COR-L47 (cell line): ENCODE measurements at regions not wholly inside any gene's neighbourhood (a gene's known extent, or its start where the extent isn't known, plus 50 kb on each side); places are given as distances from the start of the nearest gene placed in this dataset.

ENCODE experiments used
- DNase-seq: peaks from one replicate; lab custom pipeline; 2025; lab: John Stamatoyannopoulos, UW

GRCh38 chr4:123573866-123574508 is 177.4 kb downstream of the SPRY1 start:
- no peak for DNase-seq

- DNase-seq = no peak
Observed at GRCh38 chr4:123575291-123575690, 178.7 kb downstream of the SPRY1 start.

- no peak for DNase-seq
Observed at GRCh38 chr4:123577225-123577906, 180.8 kb downstream of the SPRY1 start.

GRCh38 chr4:123578276-123579029 is 181.9 kb downstream of the SPRY1 start:
- DNase-seq = no peak

GRCh38 chr4:123579961-123580360 is 183.4 kb downstream of the SPRY1 start:
- DNase-seq = no peak

GRCh38 chr4:123580981-123581664 is 184.5 kb downstream of the SPRY1 start:
- no peak for DNase-seq

- DNase-seq = no peak
Observed at GRCh38 chr4:123581802-123582201, 185.2 kb downstream of the SPRY1 start.

GRCh38 chr4:123583043-123583442 is 186.4 kb downstream of the SPRY1 start:
- DNase-seq = no peak

GRCh38 chr4:123585111-123585510 is 188.5 kb downstream of the SPRY1 start:
- DNase-seq = no peak

- peak; percentile 90 for DNase-seq
Observed at GRCh38 chr4:123587983-123588494, 191.4 kb downstream of the SPRY1 start.

- peak; percentile 62 for DNase-seq
Observed at GRCh38 chr4:123588631-123589241, 192.1 kb downstream of the SPRY1 start.

GRCh38 chr4:123589301-123589700 is 192.7 kb downstream of the SPRY1 start:
- DNase-seq = no peak

GRCh38 chr4:123591875-123592274 is 195.3 kb downstream of the SPRY1 start:
- no peak for DNase-seq

- DNase-seq = no peak
Observed at GRCh38 chr4:123593655-123594054, 197.1 kb downstream of the SPRY1 start.

- DNase-seq = no peak
Observed at GRCh38 chr4:123596805-123597204, 200.2 kb downstream of the SPRY1 start.

GRCh38 chr4:123597586-123597985 is 201.0 kb downstream of the SPRY1 start:
- no peak for DNase-seq

GRCh38 chr4:123598331-123598730 is 201.7 kb downstream of the SPRY1 start:
- no peak for DNase-seq

- no peak for DNase-seq
Observed at GRCh38 chr4:123599061-123599919, 202.7 kb downstream of the SPRY1 start.

- DNase-seq = peak; percentile 86
Observed at GRCh38 chr4:123599920-123600810, 203.6 kb downstream of the SPRY1 start.
